Stimulated activated CD4-positive, alpha-beta T cell treated with anti-CD3 and anti-CD28 coated beads, Interleukin-15, amount 100 ng/mL, for 1 hour (primary cell): ENCODE measurements at regions not wholly inside any gene's neighbourhood (a gene's known extent, or its start where the extent isn't known, plus 50 kb on each side); places are given as distances from the start of the nearest gene placed in this dataset.
A peak's percentile ranks its signal among the peaks of the same experiment; 100 is the strongest.

Experiments used
- DNase-seq, 2 donors: peaks; one replicate each; pipeline ENCODE4 v3.0.0-alpha.2; 2020; ENCODE audit warnings: low read depth in 1 of 2, low spot score in 1 of 2

GRCh38 chr15:66848116-66848515 is 146.1 kb downstream of the SMAD6 start:
- no peak for DNase-seq

GRCh38 chr15:66848686-66849392 is 146.8 kb downstream of the SMAD6 start:
- DNase-seq: no peak

DNA sequence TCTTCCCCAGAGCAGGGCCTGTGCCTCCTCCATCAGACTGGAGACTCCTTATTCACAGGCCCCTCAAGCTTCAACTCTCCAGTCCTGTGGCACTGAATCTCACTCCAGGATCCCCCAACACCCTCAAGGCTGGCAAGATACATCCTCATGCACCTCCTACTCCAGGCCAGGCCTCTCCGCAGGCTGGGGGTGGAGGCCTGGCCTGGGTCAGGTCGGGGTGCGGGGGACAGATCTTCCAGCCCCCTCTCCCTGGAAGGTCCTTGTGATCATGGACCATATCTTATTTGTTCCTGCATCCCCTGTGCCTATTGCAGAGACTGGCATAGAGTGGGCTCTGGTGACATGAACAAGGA is 147.3 kb downstream of the SMAD6 start:
- no peak for DNase-seq

DNA sequence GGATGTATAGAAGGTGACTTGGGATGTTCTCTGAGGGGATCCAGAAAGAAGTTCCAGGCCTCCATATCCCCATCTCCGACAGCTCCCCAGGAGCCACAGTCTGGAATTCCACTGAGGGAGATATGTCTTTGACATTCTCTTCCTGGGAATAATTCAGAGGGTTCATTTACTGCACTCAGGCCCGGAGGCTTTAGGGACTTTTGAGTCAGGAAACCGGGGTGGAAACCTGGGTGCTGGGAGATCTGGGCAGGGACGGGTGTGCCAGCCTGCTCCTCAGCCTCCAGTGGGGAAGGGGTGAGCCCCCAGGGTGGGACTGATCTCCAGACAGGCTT is 147.7 kb downstream of the SMAD6 start:
- DNase-seq: no peak

DNA sequence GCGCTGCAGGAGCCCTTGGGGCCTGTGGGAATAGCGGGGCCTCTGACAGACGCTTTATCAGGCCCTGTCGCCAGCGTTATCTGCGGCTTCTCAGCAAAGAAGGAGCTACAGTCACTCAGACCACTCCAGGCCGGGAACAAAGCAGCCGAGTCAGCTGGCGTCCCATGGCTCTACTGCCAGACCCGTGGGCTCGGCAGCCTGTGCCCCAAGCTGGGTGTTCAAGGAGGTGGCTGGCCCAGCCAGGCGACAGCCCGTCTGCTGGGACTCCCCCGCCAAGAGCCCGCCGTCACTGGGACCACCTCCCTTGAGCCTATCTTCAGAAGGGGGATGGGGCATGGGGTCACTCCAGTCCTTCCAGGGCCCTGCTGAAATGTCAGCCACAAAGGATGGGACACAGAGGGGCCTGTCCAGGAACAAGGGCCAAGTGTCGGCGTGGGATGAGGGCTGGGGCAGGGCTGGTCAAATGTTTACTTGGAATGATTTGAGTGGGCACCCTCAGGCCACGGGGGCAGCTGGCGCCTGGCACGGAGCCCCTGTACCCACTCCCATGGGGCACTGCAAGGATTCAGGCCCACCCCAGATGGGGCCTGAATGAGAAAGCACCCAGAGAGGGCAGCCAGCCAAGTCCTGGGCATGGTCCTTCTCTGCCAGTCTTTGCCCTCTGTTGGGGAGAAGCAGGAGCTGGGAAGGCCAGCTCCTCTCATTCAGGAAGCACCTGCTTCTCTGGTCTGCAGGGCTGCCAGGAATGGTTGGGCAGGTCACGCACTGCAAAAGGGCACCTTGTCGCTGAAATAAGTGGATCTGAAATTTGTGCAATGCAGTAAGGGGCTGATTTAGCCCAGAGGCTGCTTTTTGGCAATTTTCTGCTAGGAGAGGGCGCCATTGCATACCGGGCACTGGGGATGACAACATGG is 148.3 kb downstream of the SMAD6 start:
- DNase-seq: no peak

DNA sequence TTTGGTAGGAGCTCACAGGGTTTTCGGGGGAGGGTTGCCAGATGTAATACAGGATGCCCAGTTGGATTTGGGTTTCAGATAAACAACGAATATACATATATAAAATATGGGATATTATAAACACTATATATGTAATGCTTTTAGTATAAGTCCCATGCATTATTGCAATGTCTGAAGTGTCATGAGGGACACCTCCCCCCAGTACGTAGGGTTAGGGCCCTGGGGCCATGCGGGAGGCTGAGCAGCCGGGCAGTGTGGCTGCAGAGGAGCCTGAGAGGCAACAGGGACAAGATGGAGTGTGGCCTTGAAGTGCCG is 148.9 kb downstream of the SMAD6 start:
- no peak for DNase-seq

DNA sequence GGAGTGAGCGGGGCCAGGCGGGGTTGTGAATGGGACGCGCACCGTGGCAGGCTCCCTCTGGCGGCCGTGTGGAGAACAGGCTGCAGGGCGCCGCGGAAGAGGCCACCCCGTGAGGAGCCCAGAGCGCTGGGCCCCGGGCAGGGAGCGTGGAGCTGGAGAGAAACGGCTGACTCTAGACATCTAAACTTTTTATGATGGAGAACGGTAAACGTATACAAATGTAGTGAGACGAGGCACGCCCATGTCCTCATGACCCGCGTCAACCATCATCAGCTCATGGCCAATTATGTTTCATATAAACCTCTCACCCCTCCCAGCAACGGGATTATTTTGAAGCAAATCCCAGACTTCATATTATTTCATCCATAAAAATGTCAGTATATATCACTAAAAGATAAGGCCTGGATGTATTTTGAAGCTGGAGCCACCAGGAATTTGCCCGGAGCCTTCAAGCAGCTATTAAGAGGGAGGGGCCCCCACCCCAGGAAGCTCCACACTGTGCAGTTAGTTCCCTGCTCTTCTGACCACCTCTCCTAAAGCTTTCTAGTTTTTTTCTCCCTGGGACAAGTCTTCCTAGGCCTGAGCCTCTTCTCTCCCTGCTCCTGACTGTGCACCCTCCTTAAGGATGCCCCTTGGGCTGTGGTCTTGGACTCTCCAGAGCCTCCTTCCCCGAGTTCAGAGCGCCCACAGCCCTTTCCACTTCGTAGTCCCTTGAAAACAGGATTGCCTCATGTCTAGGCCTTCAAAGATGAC is 149.5 kb downstream of the SMAD6 start:
- peak; percentile 47 to 68 for DNase-seq

DNA sequence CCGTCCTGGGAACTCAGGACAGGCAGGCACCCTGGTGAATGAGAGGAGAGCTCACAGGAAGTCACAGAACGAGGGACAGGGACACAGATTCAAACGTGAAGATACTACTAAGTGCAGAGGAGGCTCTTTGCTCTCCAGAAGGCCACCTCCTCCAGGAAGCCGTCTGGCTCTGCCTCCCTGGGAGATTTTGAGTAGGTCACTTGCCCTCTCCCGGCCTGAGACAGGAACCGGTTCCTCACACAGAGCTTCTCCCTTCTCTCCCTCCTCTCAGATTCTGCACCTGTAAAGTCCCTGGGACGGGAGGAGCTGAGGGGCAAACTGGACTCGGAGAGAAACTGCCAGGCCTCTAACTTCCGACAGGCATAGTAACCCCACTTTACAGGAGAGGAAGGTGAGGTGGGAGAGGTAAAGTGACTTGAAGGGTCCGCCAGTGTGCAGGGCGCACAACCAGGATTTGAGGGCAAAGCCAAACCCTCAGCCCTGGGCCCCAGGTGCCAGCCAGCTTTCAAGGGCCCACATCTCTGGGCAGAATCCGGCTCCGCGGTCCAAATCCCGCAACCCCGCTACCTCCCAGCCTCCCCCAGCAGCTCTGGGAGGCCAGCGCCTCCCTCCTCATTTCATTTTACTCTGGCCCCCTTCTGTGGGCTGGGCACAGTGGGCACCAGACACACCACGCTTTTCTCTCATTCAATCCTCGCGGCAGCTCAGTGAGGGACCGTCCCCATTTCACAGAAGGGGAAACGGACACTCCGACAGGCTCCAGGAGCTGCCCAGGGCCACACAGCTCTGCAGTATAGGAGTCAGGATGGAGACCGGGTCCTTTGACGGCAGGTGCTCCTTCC is 150.2 kb downstream of the SMAD6 start:
- no peak for DNase-seq

DNA sequence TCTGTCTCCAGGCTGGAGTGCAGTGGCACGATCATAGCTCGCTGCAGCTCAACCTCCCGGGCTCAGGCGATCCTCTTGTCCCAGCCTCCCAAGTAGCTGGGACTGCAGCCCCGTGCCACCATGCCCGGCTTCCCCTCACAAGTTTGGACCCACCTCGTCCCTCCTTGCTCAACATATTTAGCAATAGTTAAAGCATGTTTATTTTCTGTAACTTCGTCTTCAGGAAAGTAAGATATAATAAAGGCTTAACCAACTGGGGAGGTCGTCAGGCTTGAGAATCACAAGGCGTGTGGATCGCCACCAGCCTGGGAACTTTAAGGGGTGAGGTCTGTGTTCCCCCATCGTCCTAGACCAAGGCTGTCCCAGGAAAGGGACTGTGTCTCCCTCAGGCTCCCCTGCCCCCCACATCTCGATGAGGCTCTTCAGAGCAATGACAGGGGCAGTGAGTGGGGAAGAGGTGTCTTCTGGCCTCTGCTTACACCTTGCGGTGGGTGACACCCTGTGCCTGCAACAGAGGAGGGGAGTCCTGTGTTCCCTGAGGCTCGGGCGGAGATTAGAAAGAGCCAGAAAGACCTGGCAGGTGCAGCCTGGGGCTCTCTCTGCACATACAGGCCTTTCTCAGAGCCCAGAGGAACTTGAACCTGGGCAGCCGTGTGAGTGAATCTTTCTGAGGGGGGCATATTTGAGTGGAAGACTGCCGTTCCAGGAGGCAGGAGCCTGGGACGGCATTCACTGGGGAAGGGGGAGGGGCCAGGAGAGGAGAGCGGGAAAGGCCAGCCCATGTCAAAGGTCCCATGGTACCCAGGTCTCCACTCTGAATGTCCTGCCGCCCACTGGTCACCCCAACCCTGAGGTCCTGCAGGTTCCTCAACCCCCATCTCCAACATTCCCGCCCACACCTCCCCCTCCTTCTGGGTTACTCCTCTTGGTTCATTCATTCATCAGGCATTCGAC is 152.3 kb downstream of the SMAD6 start:
- no peak for DNase-seq

GRCh38 chr15:66855041-66855440 is 153.0 kb downstream of the SMAD6 start:
- DNase-seq: no peak

- DNase-seq: no peak
Observed at GRCh38 chr15:66857694-66858093, 155.7 kb downstream of the SMAD6 start.

DNA sequence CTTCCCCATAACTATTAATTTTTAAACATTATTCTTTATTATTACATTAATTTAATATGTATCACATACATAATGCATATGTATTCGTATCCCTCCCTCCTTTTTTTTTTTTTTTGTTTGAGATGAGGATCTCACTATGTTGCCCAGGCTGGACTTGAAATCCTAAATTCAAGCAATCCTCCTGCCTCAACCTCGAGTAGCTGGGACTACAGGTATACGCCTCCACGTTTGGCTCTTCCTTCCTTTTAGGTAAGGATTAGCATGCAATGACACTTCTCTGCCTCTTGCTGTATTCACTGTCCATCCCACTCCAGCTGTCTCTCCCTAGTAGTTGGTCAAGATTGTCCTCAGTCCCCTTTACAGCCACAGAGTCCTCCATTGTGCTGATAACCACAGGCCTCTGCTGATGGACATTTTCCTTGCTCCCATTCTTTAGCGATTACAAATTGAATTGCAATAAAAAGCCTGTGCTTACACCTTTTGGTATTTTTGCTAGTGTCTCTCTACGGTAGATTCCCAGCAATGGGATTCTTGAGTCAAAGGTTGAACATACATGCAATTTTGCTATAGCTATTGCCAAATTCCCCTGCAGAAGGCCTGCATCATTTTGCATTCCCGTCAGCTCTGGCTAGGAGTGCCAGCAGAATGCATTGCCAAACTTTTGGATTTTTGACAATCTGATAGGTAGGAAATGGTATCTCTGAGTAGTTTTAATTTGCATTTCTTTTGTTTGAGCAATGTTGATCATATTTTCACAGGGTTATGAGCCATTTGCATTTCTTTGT is 156.6 kb downstream of the SMAD6 start:
- no peak for DNase-seq

DNA sequence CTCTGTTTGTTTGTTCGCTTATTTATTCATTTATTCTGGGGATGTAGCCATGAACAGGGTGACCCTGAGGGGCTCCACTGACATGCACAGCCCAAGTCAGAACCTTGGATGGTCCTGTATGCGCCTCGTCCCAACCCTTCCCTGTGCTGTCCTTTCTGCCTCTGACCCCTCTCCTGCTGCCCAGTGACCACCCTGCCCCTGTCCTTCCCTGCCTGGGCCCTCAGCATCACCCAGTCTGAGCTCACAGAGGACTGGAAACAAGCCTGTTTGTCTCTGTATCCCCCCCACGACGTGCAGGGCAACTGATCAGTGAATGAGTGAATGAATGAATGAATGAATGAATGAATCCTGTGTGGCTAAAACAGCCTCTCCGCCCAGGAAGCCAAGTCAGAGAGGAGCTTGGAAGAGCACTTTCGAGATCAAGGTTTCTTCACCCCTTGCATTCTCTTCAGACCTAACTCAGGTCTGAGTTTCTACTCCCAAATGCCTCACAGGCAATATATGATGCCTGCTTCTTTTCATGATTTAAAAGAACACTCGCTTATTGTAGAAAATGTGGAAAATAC is 157.7 kb downstream of the SMAD6 start:
- DNase-seq: no peak

GRCh38 chr15:66860844-66861243 is 158.8 kb downstream of the SMAD6 start:
- DNase-seq: no peak

- DNase-seq: no peak
Observed at GRCh38 chr15:66862111-66862939, 160.3 kb downstream of the SMAD6 start.

- peak; percentile 30 to 66 for DNase-seq
Observed at GRCh38 chr15:66862940-66863335, 160.9 kb downstream of the SMAD6 start.

DNA sequence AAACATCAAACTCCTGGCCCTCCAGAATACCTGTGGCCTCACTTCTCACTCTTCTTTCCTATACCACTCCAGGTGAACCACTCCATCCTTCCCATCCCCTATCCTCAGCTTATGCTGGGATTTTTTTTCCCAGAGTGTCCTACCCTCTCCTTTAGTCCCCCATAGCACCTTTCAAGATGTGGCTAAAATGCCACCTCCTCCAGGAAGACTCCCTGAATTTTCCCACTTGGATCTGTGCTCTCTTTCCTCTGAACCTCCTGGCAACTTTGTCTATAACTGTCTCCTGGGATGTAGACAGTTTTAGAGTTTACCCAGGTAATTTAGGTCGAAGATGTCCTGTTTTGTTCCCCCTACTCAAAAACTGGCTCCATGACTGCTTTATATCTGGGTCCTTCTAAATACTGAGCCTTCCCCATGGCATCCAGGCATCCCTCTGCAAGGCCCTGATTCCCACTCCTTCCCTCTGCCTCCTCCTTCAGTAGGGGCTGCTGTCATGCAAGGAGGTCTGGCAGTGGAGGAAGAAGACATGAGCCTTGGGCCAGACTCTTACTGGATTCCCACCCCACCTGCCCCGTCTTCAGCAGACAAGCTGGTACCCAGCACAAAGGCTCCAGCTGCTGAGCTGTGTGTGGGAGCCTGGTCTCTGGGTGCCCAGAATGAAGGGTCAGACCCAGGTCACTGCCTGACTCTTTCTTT is 161.5 kb downstream of the SMAD6 start:
- no peak for DNase-seq
